BLaER1 treated with 17β-estradiol and CSF1 and Interleukin-3, amounts not matched to agents 10 nM and 100 nM (cell line): ENCODE measurements at regions not wholly inside any gene's neighbourhood (a gene's known extent, or its start where the extent isn't known, plus 50 kb on each side); places are given as distances from the start of the nearest gene placed in this dataset.
"Not testable (repeated sequence)": the region's sequence is repeated elsewhere in the genome, so short reads cannot be mapped to it uniquely, and the experiment has no call there.

Experiments used
- H3K27ac ChIP-seq, 11 experiments: shearing (Covaris generic); formaldehyde crosslinking; 2 replicates each; pipeline ENCODE4 v1.8.1; 2022
- H3K27me3 ChIP-seq, 11 experiments: shearing (Covaris generic); formaldehyde crosslinking; 2 replicates each; pipeline ENCODE4 v1.8.1; 2022
- H3K36me3 ChIP-seq, 11 experiments: shearing (Covaris generic); formaldehyde crosslinking; 2 replicates each; pipeline ENCODE4 v1.8.1; 2022
- H3K4me1 ChIP-seq, 10 experiments: shearing (Covaris generic); formaldehyde crosslinking; 2 replicates each; pipeline ENCODE4 v1.8.1; 2022
- H3K4me2 ChIP-seq, 11 experiments: shearing (Covaris generic); formaldehyde crosslinking; 2 replicates each; pipeline ENCODE4 v1.8.1; 2022
- H3K4me3 ChIP-seq, 10 experiments: shearing (Covaris generic); formaldehyde crosslinking; 2 replicates each; pipeline ENCODE4 v1.8.1; 2022
- H3K9ac ChIP-seq, 11 experiments: shearing (Covaris generic); formaldehyde crosslinking; 2 replicates each; pipeline ENCODE4 v1.8.1; 2022
- H3K9me3 ChIP-seq, 11 experiments: shearing (Covaris generic); formaldehyde crosslinking; replicated peaks in 1 of 11; 2 replicates each; pipeline ENCODE4 v1.8.1; 2022
- H4K20me1 ChIP-seq, 11 experiments: shearing (Covaris generic); formaldehyde crosslinking; 2 replicates each; pipeline ENCODE4 v1.8.1; 2022
- Cebpa-rat ChIP-seq, 11 experiments: shearing (Covaris generic); IDR thresholded peaks; 2 replicates each; pipeline ENCODE4 v1.8.1; 2022

- H3K9me3 ChIP-seq, result peaks cover 0 to 12% (median 9%) of the 10 kb centered on the region in 11 experiments; a peak in 15 of 22 replicates
- no peak for TF ChIP-seq Cebpa-rat (IDR thresholded peaks at IDR 0.05)
- H3K36me3 ChIP-seq, result no peaks in the 10 kb centered on the region
- peak overlapping the region in 8 of 11 experiments; percentile 52 to 80 (median 64); a peak in 15 of 22 replicates for H3K27ac ChIP-seq
- no peaks in the 10 kb centered on the region for H3K27me3 ChIP-seq
- H3K9ac ChIP-seq, result peak overlapping the region in 8 of 11 experiments; percentile 1 to 75 (median 47); a peak in 13 of 22 replicates
- H3K4me1 ChIP-seq, result peaks cover 26 to 73% (median 60%) of the 10 kb centered on the region in 10 experiments
- peak overlapping the region in 7 of 10 experiments; percentile 10 to 42 (median 39); a peak in 11 of 20 replicates for H3K4me3 ChIP-seq
- H3K4me2 ChIP-seq, result peak overlapping the region; percentile 57 to 89 (median 82)
- H4K20me1 ChIP-seq, result no peaks in the 10 kb centered on the region
Observed at GRCh38 chr17:14427900-14428647, 127.2 kb downstream of the HS3ST3B1 start.

GRCh38 chr17:14423156-14423555, 122.3 kb downstream of the HS3ST3B1 start:
- H3K4me2 ChIP-seq, H3K36me3 ChIP-seq, H3K27me3 ChIP-seq, H3K9ac ChIP-seq, H3K4me3 ChIP-seq, H4K20me1 ChIP-seq, H3K27ac ChIP-seq: not testable (repeated sequence)
- Histone ChIP-seq H3K9me3 (peaks cover 6 to 32% (median 20%) of the 10 kb centered on the region in 11 experiments; a peak in 18 of 22 replicates), H3K4me1 (peaks cover 7 to 74% (median 56%) of the 10 kb centered on the region in 10 experiments)

GRCh38 chr17:14417336-14417735, 116.5 kb downstream of the HS3ST3B1 start:
- Histone ChIP-seq H3K9me3 (peaks cover 15 to 46% (median 34%) of the 10 kb centered on the region in 11 experiments), H4K20me1 (no peaks in the 10 kb centered on the region)

GRCh38 chr17:14409292-14409691, 108.4 kb downstream of the HS3ST3B1 start:
- no peak overlapping the region for H3K27ac ChIP-seq
- no peak overlapping the region for H3K9ac ChIP-seq
- no peaks in the 10 kb centered on the region for H4K20me1 ChIP-seq
- H3K4me1 ChIP-seq, result peaks cover 0 to 11% (median 9%) of the 10 kb centered on the region in 10 experiments; a peak in 11 of 20 replicates
- no peak for TF ChIP-seq Cebpa-rat (IDR thresholded peaks at IDR 0.05)
- no peak overlapping the region for H3K4me2 ChIP-seq
- peaks cover 15 to 49% (median 36%) of the 10 kb centered on the region in 11 experiments for H3K9me3 ChIP-seq
- H3K36me3 ChIP-seq, result 0 out of 22 replicates have a peak, but pooled peaks cover 0 to 4% (median 0%) of the 10 kb centered on the region in 11 experiments
- no peak overlapping the region for H3K4me3 ChIP-seq
- H3K27me3 ChIP-seq, result no peaks in the 10 kb centered on the region

More at GRCh38 chr17:14417336-14417735, 116.5 kb downstream of the HS3ST3B1 start:
- peaks cover 0 to 24% (median 18%) of the 10 kb centered on the region in 10 experiments; a peak in 18 of 20 replicates for H3K4me1 ChIP-seq
- H3K27ac ChIP-seq, result no peak overlapping the region
- no peaks in the 10 kb centered on the region; a peak in 1 of 22 replicates for H3K36me3 ChIP-seq
- H3K4me2 ChIP-seq, result no peak overlapping the region
- H3K4me3 ChIP-seq, result no peak overlapping the region
- TF ChIP-seq Cebpa-rat (IDR thresholded peaks at IDR 0.05), result no peak
- H3K27me3 ChIP-seq, result no peaks in the 10 kb centered on the region
- H3K9ac ChIP-seq, result no peak overlapping the region

- no peak for TF ChIP-seq Cebpa-rat (IDR thresholded peaks at IDR 0.05)
- H3K36me3 ChIP-seq, result peaks cover 0 to 4% (median 0%) of the 10 kb centered on the region in 11 experiments; a peak in 1 of 22 replicates
Observed at GRCh38 chr17:14407541-14407940, 106.7 kb downstream of the HS3ST3B1 start.

GRCh38 chr17:14405189-14405588, 104.3 kb downstream of the HS3ST3B1 start:
- Histone ChIP-seq H3K4me2 (peak overlapping the region in 7 of 11 experiments; percentile 26 to 62 (median 53); a peak in 9 of 22 replicates), H4K20me1 (no peaks in the 10 kb centered on the region), H3K27me3 (no peaks in the 10 kb centered on the region), H3K9me3 (peaks cover 8 to 61% (median 46%) of the 10 kb centered on the region in 11 experiments; a peak in 20 of 22 replicates), H3K4me3 (no peak overlapping the region), H3K36me3 (peaks cover 0 to 4% (median 0%) of the 10 kb centered on the region in 11 experiments; a peak in 1 of 22 replicates), H3K9ac (no peak overlapping the region), H3K27ac (no peak overlapping the region), H3K4me1 (peaks cover 0 to 22% (median 10%) of the 10 kb centered on the region in 10 experiments; a peak in 11 of 20 replicates)
- TF ChIP-seq Cebpa-rat (IDR thresholded peaks at IDR 0.05), result no peak

More at GRCh38 chr17:14407541-14407940, 106.7 kb downstream of the HS3ST3B1 start:
- H3K4me2 ChIP-seq, result no peak overlapping the region
- no peak overlapping the region for H3K27ac ChIP-seq
- no peaks in the 10 kb centered on the region for H3K27me3 ChIP-seq
- H3K9ac ChIP-seq, result no peak overlapping the region
- H4K20me1 ChIP-seq, result no peaks in the 10 kb centered on the region
- peaks cover 0 to 22% (median 10%) of the 10 kb centered on the region in 10 experiments; a peak in 11 of 20 replicates for H3K4me1 ChIP-seq
- peaks cover 21 to 58% (median 45%) of the 10 kb centered on the region in 11 experiments for H3K9me3 ChIP-seq
- H3K4me3 ChIP-seq, result no peak overlapping the region
